ENCODE measurements at regions not wholly inside any gene's neighbourhood (a gene's known extent, or its start where the extent isn't known, plus 50 kb on each side); places are given as distances from the start of the nearest gene placed in this dataset.

GRCh38 chr4:34281826-34282225, 1962.5 kb downstream of the ARAP2 start:
- Histone ChIP-seq H3K79me2 (ENCODE audit: control insufficient read depth in 1 of 2, insufficient read depth in 2 of 2, low read length in 2 of 2) (no peaks in the 10 kb centered on the region), H3K23ac (ENCODE audit: insufficient read length) (no peak overlapping the region), H4K91ac (replicated peaks; ENCODE audit: insufficient read length, low read length) (no peak overlapping the region), H3K18ac (ENCODE audit: extremely low read depth, low read length) (no peak overlapping the region; the same call in 1 of the 2 replicates), H2BK20ac (ENCODE audit: low read length) (no peak overlapping the region), H3K79me1 (ENCODE audit: low read depth, low read length) (no peaks in the 10 kb centered on the region), H2BK120ac (replicated peaks; ENCODE audit: low read depth, low read length) (no peak overlapping the region), H2AK5ac (ENCODE audit: low read depth, low read length) (no peak overlapping the region), H3K4ac (replicated peaks; ENCODE audit: insufficient read length, low read depth, low read length) (no peak overlapping the region), H3K9ac (replicated peaks in 1 of 4; ENCODE audit: extremely low read depth in 1 of 4, low read depth in 3 of 4, low read length in 3 of 4) (no peak overlapping the region), H3K56ac (replicated peaks; ENCODE audit: insufficient read length, low read depth, low read length) (no peak overlapping the region), H3K4me1 (replicated peaks in 1 of 4; ENCODE audit: control insufficient read depth in 3 of 4, insufficient read depth in 4 of 4, low read length in 3 of 4) (no peaks in the 10 kb centered on the region), H4K8ac (ENCODE audit: extremely low read depth, insufficient read depth, low read length) (no peak overlapping the region), H3K27me3 (replicated peaks in 1 of 4; ENCODE audit: control insufficient read depth in 3 of 4, extremely low read depth in 1 of 4, insufficient read depth in 3 of 4, low read length in 3 of 4) (no peaks in the 10 kb centered on the region), H3K36me3 (ENCODE audit: control insufficient read depth in 2 of 4, insufficient read depth in 4 of 4, low read length in 3 of 4) (no peaks in the 10 kb centered on the region), H4K20me1 (replicated peaks in 1 of 2; ENCODE audit: control insufficient read depth in 1 of 2, insufficient read depth in 2 of 2, low read length in 2 of 2) (no peaks in the 10 kb centered on the region), H3K9me3 (ENCODE audit: insufficient read depth in 2 of 2, low read depth in 1 of 2, low read length in 1 of 2) (no peaks in the 10 kb centered on the region), H2BK15ac (ENCODE audit: low read length) (no peak overlapping the region), H4K5ac (ENCODE audit: insufficient read length, low read depth, low read length) (no peak overlapping the region), H3K23me2 (ENCODE audit: low read depth, low read length) (no peaks in the 10 kb centered on the region), H3K27ac (ENCODE audit: low read depth, low read length) (no peak overlapping the region), H3K14ac (ENCODE audit: insufficient read length) (no peak overlapping the region), H2BK12ac (ENCODE audit: low read depth, low read length) (no peak overlapping the region), H3K4me3 (ENCODE audit: extremely low read depth in 1 of 4, insufficient read depth in 2 of 4, low read depth in 3 of 4, low read length in 4 of 4) (no peak overlapping the region), H2BK5ac (ENCODE audit: low read depth, low read length) (no peak overlapping the region), H2AFZ (ENCODE audit: low read length) (peak overlapping the region; percentile 66), H3K4me2 (ENCODE audit: insufficient read depth in 1 of 2, low read depth in 2 of 2, low read length in 2 of 2) (no peak overlapping the region)
- CTCF ChIA-PET (ENCODE audit: partially characterized antibody), result interaction anchor here (0.7 to 1.3 kb wide), 3 partner anchors 12 to 439 kb away, joined by 3 to 4 read pairs (median 3); no protein-coding TSS in a partner anchor
- DNase-seq (ENCODE audit: low read depth in 1 of 2, low spot score in 2 of 2) (no peak), FAIRE-seq (no peak)
- 92% methylated on average over 5 of the region's 5 CpGs; no CpG with 5 or more reads in 1 of the 2 experiments for WGBS, 2 experiments (ENCODE audit: extremely low coverage in 1 of 2, insufficient coverage in 1 of 2, insufficient read length in 1 of 2, insufficient replicate concordance in 2 of 2, low coverage in 1 of 2, low lambda C conversion rate in 2 of 2, missing lambda C conversion rate in 1 of 2)
- POLR2A ChIA-PET (ENCODE audit: partially characterized antibody), result no interaction called here
- no peak for TF ChIP-seq GABPA (IDR thresholded peaks at IDR 0.05; ENCODE audit: borderline replicate concordance, insufficient read depth, low read length)
- no peak for TF ChIP-seq CTBP2 (IDR thresholded peaks at IDR 0.05; ENCODE audit: borderline replicate concordance, insufficient read depth, insufficient read length, low read length)
- no peak for TF ChIP-seq USF2 (IDR thresholded peaks at IDR 0.05; ENCODE audit: low read length)
- TF ChIP-seq SP4 (IDR thresholded peaks at IDR 0.05; ENCODE audit: low read length), result no peak
- no peak for TF ChIP-seq CBX5 (IDR thresholded peaks at IDR 0.05; ENCODE audit: low read depth, low read length)
- TF ChIP-seq NRF1 (IDR thresholded peaks at IDR 0.05; ENCODE audit: low read depth, low read length), result no peak
- no peak for TF ChIP-seq TAF7 (optimal IDR thresholded peaks at IDR 0.05; ENCODE audit: borderline replicate concordance, low read depth, low read length)
- no peak for TF ChIP-seq RBBP5 (IDR thresholded peaks at IDR 0.05; ENCODE audit: borderline replicate concordance, low read depth, low read length)
- TF ChIP-seq FOSL1 (IDR thresholded peaks at IDR 0.05; ENCODE audit: insufficient read depth, low read depth, low read length), result no peak
- TF ChIP-seq SUZ12 (IDR thresholded peaks at IDR 0.05; ENCODE audit: low read length), result no peak
- no peak for TF ChIP-seq SIN3A (conservative IDR thresholded peaks at IDR 0.05 in 1 of 2, IDR thresholded peaks at IDR 0.05 in 1 of 2; ENCODE audit: low read depth in 1 of 2, low read length in 2 of 2)
- no peak for TF ChIP-seq MAFK (IDR thresholded peaks at IDR 0.05; ENCODE audit: low read depth, low read length)
- TF ChIP-seq RFX5 (IDR thresholded peaks at IDR 0.05; ENCODE audit: borderline replicate concordance, low read depth, low read length), result no peak
